Esophagus muscularis mucosa (tissue), 4 donors: ENCODE measurements at regions not wholly inside any gene's neighbourhood (a gene's known extent, or its start where the extent isn't known, plus 50 kb on each side); places are given as distances from the start of the nearest gene placed in this dataset.

Experiments used
- CTCF ChIP-seq, 3 experiments: fragments of 200-600 bp in 2 of 3; fragments of 450-650 bp in 1 of 3; sonication (generic) in 2 of 3; IDR thresholded peaks; one replicate each; pipeline ENCODE4 v1.5.1; 2017 to 2019; ENCODE audit warnings: antibody characterized with exemption in 3 of 3, mild to moderate bottlenecking in 2 of 3, moderate library complexity in 1 of 3
- EP300 ChIP-seq: sonication (generic); formaldehyde crosslinking; IDR thresholded peaks from one replicate; pipeline ENCODE4 v1.6.1; 2017; ENCODE audit warnings: antibody characterized with exemption
- POLR2A ChIP-seq: fragments of 450-650 bp; IDR thresholded peaks from one replicate; pipeline ENCODE4 v1.6.1; 2017; ENCODE audit warnings: antibody characterized with exemption, moderate library complexity, mild to moderate bottlenecking, low read depth
- POLR2AphosphoS5 ChIP-seq, 2 donors: sonication (generic); formaldehyde crosslinking; IDR thresholded peaks; one replicate each; pipeline ENCODE4 v1.6.1; 2017; ENCODE audit warnings: antibody characterized with exemption in 2 of 2

- TF ChIP-seq CTCF (IDR thresholded peaks at IDR 0.05) (peak; percentile 76 to 84 (median 82)), POLR2A (no peak), EP300 (no peak), POLR2AphosphoS5 (IDR thresholded peaks at IDR 0.05) (no peak)
Measured at GRCh38 chr2:209334188-209335017, 89.4 kb upstream of the MAP2 start.
